ENCODE measurements at regions not wholly inside any gene's neighbourhood (a gene's known extent, or its start where the extent isn't known, plus 50 kb on each side); places are given as distances from the start of the nearest gene placed in this dataset.

GRCh38 chr11:29018631-29019030, 910.4 kb downstream of the METTL15 start:
- POLR2A ChIA-PET: no interaction called here
- H3K36me3 Mint-ChIP-seq (ENCODE audit: insufficient read depth, unreplicated experiment): no peaks in the 10 kb centered on the region

GRCh38 chr11:29017941-29018340, 909.8 kb downstream of the METTL15 start:
- H3K36me3 ChIP-seq (ENCODE audit: control insufficient read depth, insufficient read depth, low read length): no peaks in the 10 kb centered on the region
- intact Hi-C loops (cut with micrococcal nuclease; ENCODE audit: unreplicated experiment): no loop called here
- no peaks in the 10 kb centered on the region for H3K27me3 Mint-ChIP-seq (ENCODE audit: insufficient read depth, unreplicated experiment)
- ChIA-PET POLR2A (no interaction called here), CTCF (no interaction called here)
- no peak overlapping the region for H3K27ac Mint-ChIP-seq (ENCODE audit: unreplicated experiment)
- DNase-seq: no peak
- no peaks in the 10 kb centered on the region for H3K9me3 ChIP-seq
- no peak overlapping the region for H3K4me3 ChIP-seq (ENCODE audit: low read depth, low read length)
- H3K4me3 Mint-ChIP-seq (ENCODE audit: unreplicated experiment): no peak overlapping the region
- H3K27me3 ChIP-seq (replicated peaks; ENCODE audit: control insufficient read depth, insufficient read depth, low read length): no peaks in the 10 kb centered on the region
- H3K4me1 Mint-ChIP-seq (ENCODE audit: low read depth, unreplicated experiment): no peaks in the 10 kb centered on the region
- H3K4me1 ChIP-seq: no peaks in the 10 kb centered on the region
- no TSS peak for BruUV-seq (replicated peaks)
- TF ChIP-seq CTCF (IDR thresholded peaks at IDR 0.05; ENCODE audit: insufficient read depth in 1 of 2, low read depth in 1 of 2, low read length in 1 of 2, severe bottlenecking in 1 of 2, unreplicated experiment in 1 of 2): no peak
- no peaks in the 10 kb centered on the region for H3K36me3 Mint-ChIP-seq (ENCODE audit: insufficient read depth, unreplicated experiment)
- H3K9me3 Mint-ChIP-seq (ENCODE audit: unreplicated experiment): no peaks in the 10 kb centered on the region

More at GRCh38 chr11:29018631-29019030, 910.4 kb downstream of the METTL15 start:
- Mint-ChIP-seq H3K4me3 (ENCODE audit: unreplicated experiment) (no peak overlapping the region), H3K9me3 (ENCODE audit: unreplicated experiment) (no peaks in the 10 kb centered on the region), H3K27ac (ENCODE audit: unreplicated experiment) (no peak overlapping the region), H3K27me3 (ENCODE audit: insufficient read depth, unreplicated experiment) (no peaks in the 10 kb centered on the region), H3K4me1 (ENCODE audit: low read depth, unreplicated experiment) (no peaks in the 10 kb centered on the region)
- no peaks in the 10 kb centered on the region for H3K27me3 ChIP-seq (replicated peaks; ENCODE audit: control insufficient read depth, insufficient read depth, low read length)
- no peaks in the 10 kb centered on the region for H3K36me3 ChIP-seq (ENCODE audit: control insufficient read depth, insufficient read depth, low read length)
- no TSS peak for BruUV-seq (replicated peaks)
- H3K4me3 ChIP-seq (ENCODE audit: low read depth, low read length): no peak overlapping the region
- intact Hi-C loops (cut with micrococcal nuclease; ENCODE audit: unreplicated experiment): no loop called here
- H3K4me1 ChIP-seq: no peaks in the 10 kb centered on the region
- DNase-seq: no peak
- CTCF ChIA-PET: interaction anchor here (1.2 kb wide), 1 partner anchor 141 kb away, joined by 4 read pairs; no protein-coding TSS in a partner anchor
- H3K9me3 ChIP-seq: no peaks in the 10 kb centered on the region
- no peak for TF ChIP-seq CTCF (IDR thresholded peaks at IDR 0.05; ENCODE audit: insufficient read depth in 1 of 2, low read depth in 1 of 2, low read length in 1 of 2, severe bottlenecking in 1 of 2, unreplicated experiment in 1 of 2)

GRCh38 chr11:29012507-29012906, 904.3 kb downstream of the METTL15 start:
- Histone ChIP-seq H3K36me3 (ENCODE audit: control insufficient read depth, insufficient read depth, low read length) (no peaks in the 10 kb centered on the region), H3K27me3 (replicated peaks; ENCODE audit: control insufficient read depth, insufficient read depth, low read length) (no peaks in the 10 kb centered on the region; the same call in 1 of the 2 replicates), H3K4me1 (no peaks in the 10 kb centered on the region), H3K9me3 (no peaks in the 10 kb centered on the region), H3K4me3 (ENCODE audit: low read depth, low read length) (no peak overlapping the region)
- Mint-ChIP-seq H3K9me3 (ENCODE audit: unreplicated experiment) (no peaks in the 10 kb centered on the region), H3K4me3 (ENCODE audit: unreplicated experiment) (no peak overlapping the region), H3K4me1 (ENCODE audit: low read depth, unreplicated experiment) (no peaks in the 10 kb centered on the region), H3K27ac (ENCODE audit: unreplicated experiment) (no peak overlapping the region), H3K36me3 (ENCODE audit: insufficient read depth, unreplicated experiment) (no peaks in the 10 kb centered on the region), H3K27me3 (ENCODE audit: insufficient read depth, unreplicated experiment) (no peaks in the 10 kb centered on the region)
- POLR2A ChIA-PET: no interaction called here
- BruUV-seq (replicated peaks): no TSS peak
- CTCF ChIA-PET: no interaction called here
- no peak for TF ChIP-seq CTCF (IDR thresholded peaks at IDR 0.05; ENCODE audit: insufficient read depth in 1 of 2, low read depth in 1 of 2, low read length in 1 of 2, severe bottlenecking in 1 of 2, unreplicated experiment in 1 of 2)
- DNase-seq: no peak
- intact Hi-C loops (cut with micrococcal nuclease; ENCODE audit: unreplicated experiment): no loop called here

All from Caco-2 (cell line).